B cell (primary cell): ENCODE measurements at regions not wholly inside any gene's neighbourhood (a gene's known extent, or its start where the extent isn't known, plus 50 kb on each side); places are given as distances from the start of the nearest gene placed in this dataset.

Experiments
- CTCF ChIP-seq: fragments of 200-600 bp; IDR thresholded peaks from one replicate; pipeline ENCODE4 v1.8.0; 2022; ENCODE audit warnings: antibody characterized with exemption, mild to moderate bottlenecking
- EZH2 ChIP-seq: IDR thresholded peaks from 2 replicates; pipeline ENCODE4 v1.6.1; 2012; ENCODE audit warnings: borderline replicate concordance, low read depth, mild to moderate bottlenecking, moderate library complexity, low read length; ENCODE audit not compliant: insufficient read depth, poor library complexity, severe bottlenecking

DNA sequence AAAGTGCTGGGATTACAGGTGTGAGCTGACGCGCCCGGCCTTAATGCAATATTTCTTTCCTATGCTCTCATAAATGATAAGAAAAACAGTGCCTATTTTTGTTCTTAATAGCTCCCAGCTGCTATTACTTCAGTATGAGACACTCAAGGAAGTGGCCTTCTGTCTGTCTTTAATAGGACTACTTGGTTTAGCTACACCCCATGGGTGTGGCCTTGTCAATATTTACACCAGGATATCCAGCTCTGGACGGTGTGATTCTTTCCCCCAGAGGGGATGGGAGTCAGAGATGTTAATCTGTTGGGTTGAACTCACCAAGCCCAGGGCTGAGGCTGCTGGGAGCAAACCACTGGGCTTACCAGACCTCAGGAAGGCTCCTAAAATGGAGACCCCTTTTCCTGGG, 134.2 kb downstream of the CEP57L1 start:
- TF ChIP-seq CTCF, result no peak
- TF ChIP-seq EZH2, result no peak
